Muscle of leg (tissue), 3 donors: ENCODE measurements at regions not wholly inside any gene's neighbourhood (a gene's known extent, or its start where the extent isn't known, plus 50 kb on each side); places are given as distances from the start of the nearest gene placed in this dataset.

Source experiments
- DNase-seq: peaks from one replicate; pipeline ENCODE4 v3.0.0; 2013
- H3K27ac ChIP-seq: one replicate; pipeline ENCODE4 v1.5.1; 2013; ENCODE audit warnings: mild to moderate bottlenecking, low read length, control low read depth
- H3K27me3 ChIP-seq: one replicate; pipeline ENCODE4 v1.6.1; 2013; ENCODE audit warnings: low read length; ENCODE audit not compliant: control insufficient read depth, insufficient read depth
- H3K36me3 ChIP-seq: one replicate; pipeline ENCODE4 v1.6.1; 2013; ENCODE audit warnings: low read length; ENCODE audit not compliant: control insufficient read depth, insufficient read depth
- H3K4me1 ChIP-seq: one replicate; pipeline ENCODE4 v1.6.1; 2013; ENCODE audit warnings: low read length; ENCODE audit not compliant: control insufficient read depth, insufficient read depth
- H3K4me3 ChIP-seq: one replicate; pipeline ENCODE4 v1.5.1; 2013; ENCODE audit warnings: low read length, control low read depth
- H3K9me3 ChIP-seq: replicated peaks from 2 replicates; pipeline ENCODE4 v1.6.1; 2013; ENCODE audit warnings: low read depth, low read length; ENCODE audit not compliant: control insufficient read depth
- WGBS: methylation state at CpG from one replicate; pipeline ENCODE4 v1.1.5; 2013; ENCODE audit warnings: missing lambda C conversion rate; ENCODE audit not compliant: insufficient coverage; 5-methylcytosine and 5-hydroxymethylcytosine counted together

- H3K4me3 ChIP-seq, result no peak overlapping the region
- no peaks in the 10 kb centered on the region for H3K36me3 ChIP-seq
- 39% methylated on average over 3 of the region's 5 CpGs for WGBS
- DNase-seq, result no peak
- H3K4me1 ChIP-seq, result no peaks in the 10 kb centered on the region
- H3K9me3 ChIP-seq, result no peaks in the 10 kb centered on the region
- H3K27ac ChIP-seq, result no peak overlapping the region
- peaks cover 4% of the 10 kb centered on the region for H3K27me3 ChIP-seq
Observed at GRCh38 chr3:10601857-10602230, 96.5 kb upstream of the ATP2B2 start.

GRCh38 chr3:10602271-10602670 is 96.9 kb upstream of the ATP2B2 start:
- no peak for DNase-seq
- Histone ChIP-seq H3K27ac (no peak overlapping the region), H3K36me3 (no peaks in the 10 kb centered on the region), H3K4me1 (no peaks in the 10 kb centered on the region), H3K27me3 (peaks cover 5% of the 10 kb centered on the region), H3K4me3 (no peak overlapping the region), H3K9me3 (no peaks in the 10 kb centered on the region)
- WGBS, result 83% methylated on average over 3 of the region's 7 CpGs

DNA sequence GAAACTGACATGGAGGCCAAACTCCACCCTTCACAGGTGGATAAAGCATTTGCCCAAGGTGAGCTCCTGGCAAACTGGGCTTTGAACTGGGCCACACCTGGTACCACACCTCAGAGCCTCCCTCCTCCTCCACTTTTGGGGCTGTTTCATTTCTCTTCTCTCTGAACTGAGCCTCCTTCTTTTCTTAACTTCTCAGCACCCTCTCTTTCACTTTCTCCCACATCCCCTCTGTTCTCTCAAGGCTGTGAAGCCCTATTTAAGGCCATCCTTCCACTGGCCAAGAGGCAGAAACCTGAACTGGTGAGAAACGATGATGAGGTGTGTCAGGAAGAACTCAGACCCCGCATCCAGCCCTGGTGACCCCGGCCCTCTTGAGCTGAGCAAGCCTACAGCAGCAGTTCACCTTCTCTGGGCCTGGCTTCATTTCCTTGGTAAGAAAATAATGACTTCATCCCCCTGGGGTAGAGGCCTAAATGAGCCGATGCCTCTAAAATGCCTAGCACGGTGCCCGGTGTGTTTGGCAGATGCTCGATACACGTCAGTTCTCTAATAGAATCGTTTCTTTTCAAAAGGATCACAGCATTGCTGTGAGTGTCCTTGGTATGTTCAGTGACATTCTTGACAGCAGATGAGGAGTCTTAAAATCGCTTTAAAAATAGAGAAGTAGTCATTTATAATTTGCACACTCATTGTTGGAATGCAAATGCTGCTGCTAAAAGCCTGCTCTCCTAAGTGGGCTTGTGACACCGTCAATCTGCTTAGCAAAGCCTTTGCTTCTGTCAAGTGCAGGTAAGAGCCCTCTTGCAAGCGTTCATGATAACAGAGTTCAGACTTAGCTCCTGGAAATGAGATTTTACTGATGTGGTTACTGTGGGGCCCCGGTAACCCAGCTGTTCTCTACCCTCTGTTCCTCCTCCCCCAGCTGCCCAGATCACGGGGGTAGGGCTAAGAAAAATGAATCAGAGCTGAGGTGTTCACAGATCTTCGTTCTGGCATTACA is 97.7 kb upstream of the ATP2B2 start:
- Histone ChIP-seq H3K36me3 (no peaks in the 10 kb centered on the region), H3K4me3 (no peak overlapping the region), H3K4me1 (no peaks in the 10 kb centered on the region), H3K27me3 (peaks cover 5% of the 10 kb centered on the region), H3K9me3 (no peaks in the 10 kb centered on the region), H3K27ac (no peak overlapping the region)
- DNase-seq, result no peak
- no CpG with 5 or more reads among the region's 15 CpGs for WGBS

DNA sequence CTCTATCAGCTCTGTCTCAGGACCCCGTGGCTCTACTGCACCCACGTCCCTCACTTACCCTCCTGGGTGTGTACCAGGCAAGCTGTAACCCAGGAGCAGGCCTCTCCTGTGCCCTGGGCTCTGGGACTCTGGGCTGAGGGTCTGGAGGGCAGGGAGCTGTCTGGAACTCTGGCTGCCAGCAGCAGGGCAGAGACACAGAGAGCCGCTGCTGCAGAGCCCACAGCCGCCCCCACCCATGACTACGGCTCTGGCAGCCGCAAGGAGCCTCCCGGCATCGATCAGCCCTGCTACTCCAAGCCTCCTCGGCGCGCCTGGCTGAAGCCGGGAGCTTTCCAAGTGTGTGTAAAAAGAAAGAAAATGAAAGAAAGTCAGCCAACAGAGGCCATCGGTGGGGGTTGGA is 103.7 kb upstream of the ATP2B2 start:
- Histone ChIP-seq H3K4me3 (no peak overlapping the region), H3K36me3 (no peaks in the 10 kb centered on the region), H3K9me3 (no peaks in the 10 kb centered on the region), H3K27ac (no peak overlapping the region), H3K4me1 (no peaks in the 10 kb centered on the region), H3K27me3 (peaks cover 3% of the 10 kb centered on the region)
- DNase-seq, result no peak
- WGBS, result 55% methylated on average over 7 of the region's 13 CpGs

DNA sequence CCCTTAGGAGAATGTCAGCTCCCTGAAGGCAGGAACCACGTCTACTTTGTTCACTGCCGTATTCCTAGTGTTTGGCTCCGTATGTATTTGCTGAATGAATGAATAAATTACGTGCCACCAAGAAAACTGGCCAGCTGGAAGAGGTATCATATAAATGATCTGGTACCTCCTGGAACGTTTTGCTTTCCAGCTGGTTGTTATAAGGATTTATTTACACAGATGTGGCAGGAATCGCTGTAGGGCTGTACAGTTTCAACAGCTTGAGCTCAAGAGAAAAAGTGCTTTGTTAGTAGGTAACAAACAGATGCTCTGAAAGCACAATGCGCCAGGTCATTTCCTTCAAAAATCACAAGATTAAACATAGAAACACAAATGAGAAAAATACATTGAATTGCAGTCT is 108.8 kb upstream of the ATP2B2 start:
- Histone ChIP-seq H3K4me3 (no peak overlapping the region), H3K27me3 (peaks cover 9% of the 10 kb centered on the region), H3K27ac (no peak overlapping the region), H3K4me1 (no peaks in the 10 kb centered on the region), H3K36me3 (no peaks in the 10 kb centered on the region), H3K9me3 (no peaks in the 10 kb centered on the region)
- no peak for DNase-seq
- 46% methylated on average over 5 of the region's 7 CpGs for WGBS

- no CpG with 5 or more reads among the region's 2 CpGs for WGBS
- Histone ChIP-seq H3K27ac (no peak overlapping the region), H3K9me3 (no peaks in the 10 kb centered on the region), H3K36me3 (no peaks in the 10 kb centered on the region), H3K4me1 (no peaks in the 10 kb centered on the region), H3K4me3 (no peak overlapping the region), H3K27me3 (peaks cover 11% of the 10 kb centered on the region)
- no peak for DNase-seq
Observed at GRCh38 chr3:10615715-10616114, 110.3 kb upstream of the ATP2B2 start.

DNA sequence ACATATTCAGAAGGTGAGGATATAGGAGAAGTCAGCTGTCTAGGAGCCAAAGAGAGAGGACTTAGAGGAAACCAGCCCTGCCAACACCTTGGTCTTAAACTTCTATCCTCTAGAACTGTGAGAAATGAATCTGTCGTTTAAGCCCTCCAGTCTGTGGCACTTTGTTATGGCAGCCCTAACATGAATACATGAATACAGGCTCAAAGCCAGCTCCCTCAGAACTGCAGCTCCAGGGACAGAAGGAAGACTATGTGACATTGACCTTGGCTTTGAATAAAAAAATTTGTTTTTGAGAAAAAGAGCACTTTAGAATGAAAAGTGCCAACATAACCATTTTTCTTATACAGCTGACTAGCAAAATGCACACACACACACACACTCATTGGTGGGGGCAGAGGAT is 110.9 kb upstream of the ATP2B2 start:
- Histone ChIP-seq H3K27ac (no peak overlapping the region), H3K4me3 (no peak overlapping the region), H3K4me1 (no peaks in the 10 kb centered on the region), H3K36me3 (no peaks in the 10 kb centered on the region), H3K9me3 (no peaks in the 10 kb centered on the region), H3K27me3 (peaks cover 16% of the 10 kb centered on the region)
- no peak for DNase-seq
- no CpG with 5 or more reads among the region's 1 CpG for WGBS

- no peak for DNase-seq
- Histone ChIP-seq H3K4me1 (no peaks in the 10 kb centered on the region), H3K27ac (no peak overlapping the region), H3K4me3 (no peak overlapping the region), H3K36me3 (no peaks in the 10 kb centered on the region), H3K27me3 (peaks cover 16% of the 10 kb centered on the region), H3K9me3 (no peaks in the 10 kb centered on the region)
- 52% methylated on average over 7 of the region's 11 CpGs for WGBS
Observed at GRCh38 chr3:10619989-10620832, 114.8 kb upstream of the ATP2B2 start.

DNA sequence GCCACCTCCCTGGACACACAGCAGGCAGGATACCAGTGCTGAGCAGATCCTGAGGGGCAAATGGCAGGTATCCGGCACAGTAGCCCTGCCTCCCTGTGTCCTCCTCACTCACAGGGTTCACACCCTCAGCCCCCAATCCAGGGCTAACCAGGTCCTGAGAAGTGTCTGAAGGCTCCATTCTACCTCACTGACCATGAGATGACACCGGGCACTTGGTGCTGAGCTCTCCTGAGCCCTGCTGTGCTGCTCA is 115.4 kb upstream of the ATP2B2 start:
- 44% methylated on average over 2 of the region's 2 CpGs for WGBS
- Histone ChIP-seq H3K4me1 (no peaks in the 10 kb centered on the region), H3K4me3 (no peak overlapping the region), H3K36me3 (no peaks in the 10 kb centered on the region), H3K27ac (no peak overlapping the region), H3K27me3 (peaks cover 16% of the 10 kb centered on the region), H3K9me3 (no peaks in the 10 kb centered on the region)
- DNase-seq, result no peak

DNA sequence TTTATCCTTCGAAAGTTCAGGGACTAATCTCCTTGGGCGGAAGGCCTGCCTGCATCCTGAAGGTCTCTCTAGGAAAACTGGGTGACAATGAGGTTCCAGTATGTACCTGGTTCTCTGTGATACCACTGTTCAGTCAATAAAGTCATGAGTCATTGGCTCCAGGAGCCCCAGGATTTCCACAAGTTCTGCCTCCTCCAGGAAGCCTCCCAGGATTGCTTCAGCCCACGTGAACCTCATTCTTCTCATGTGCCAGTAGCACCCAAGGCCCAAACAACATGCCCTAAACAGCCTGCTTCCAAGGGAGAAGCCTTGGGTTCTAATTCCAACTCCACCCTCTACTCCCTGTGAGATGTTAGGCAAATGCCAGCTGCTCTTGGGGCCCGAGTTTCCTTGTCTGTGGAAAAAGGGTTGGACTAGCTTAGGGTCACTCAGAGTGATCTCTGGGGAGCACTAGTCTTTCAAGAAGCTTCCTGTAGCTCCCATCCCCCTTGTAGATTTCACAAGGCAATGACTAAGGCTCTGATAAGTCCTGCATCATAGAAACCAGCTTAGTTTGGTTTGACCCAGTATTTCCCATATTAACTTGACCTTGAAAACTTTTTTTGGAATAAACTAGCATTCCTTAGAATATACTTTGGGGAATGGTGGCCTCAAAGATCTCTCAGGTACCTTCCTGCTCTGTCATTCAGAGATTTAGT is 118.3 kb upstream of the ATP2B2 start:
- WGBS, result 74% methylated on average over 3 of the region's 4 CpGs
- DNase-seq, result no peak
- peaks cover 10% of the 10 kb centered on the region for H3K27me3 ChIP-seq
- no peaks in the 10 kb centered on the region for H3K4me1 ChIP-seq
- H3K4me3 ChIP-seq, result no peak overlapping the region
- H3K9me3 ChIP-seq, result no peaks in the 10 kb centered on the region
- no peak overlapping the region for H3K27ac ChIP-seq
- H3K36me3 ChIP-seq, result no peaks in the 10 kb centered on the region
